ENCODE measurements at regions not wholly inside any gene's neighbourhood (a gene's known extent, or its start where the extent isn't known, plus 50 kb on each side); places are given as distances from the start of the nearest gene placed in this dataset.

DNA sequence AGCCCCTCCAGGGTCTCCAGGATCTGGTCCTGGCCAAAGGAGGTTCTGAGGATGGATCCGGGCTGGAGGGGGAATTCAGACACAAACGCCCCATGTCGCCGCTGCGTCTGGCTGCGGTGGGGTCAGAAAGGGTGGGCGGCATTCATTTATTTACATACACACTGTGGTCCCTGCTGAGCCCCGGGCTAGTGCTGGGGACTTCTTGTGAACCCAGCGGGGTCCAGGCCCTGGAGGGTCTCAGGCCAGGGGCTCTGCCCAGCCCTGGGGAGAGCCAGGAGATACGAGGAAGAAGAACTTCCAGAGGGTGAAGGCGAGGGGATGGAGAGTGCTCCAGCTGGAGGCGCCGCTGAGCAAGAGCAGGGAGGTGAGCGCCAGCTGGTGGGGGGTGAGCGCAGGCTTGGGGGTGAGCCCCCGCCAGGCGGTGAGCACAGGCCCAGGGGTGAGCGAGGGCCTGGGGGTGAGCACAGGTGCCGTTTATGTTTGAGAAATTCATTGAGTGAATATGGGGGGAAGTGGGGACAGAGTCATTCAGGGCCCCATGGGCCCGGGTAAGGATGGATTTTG, 68.1 kb downstream of the NCOR2 start:
- H3K4me3 ChIP-seq (ENCODE audit: low read depth, low read length) = no peak overlapping the region
- DNase-seq (ENCODE audit: low read depth) = no peak
- TF ChIP-seq, protein P1, sequence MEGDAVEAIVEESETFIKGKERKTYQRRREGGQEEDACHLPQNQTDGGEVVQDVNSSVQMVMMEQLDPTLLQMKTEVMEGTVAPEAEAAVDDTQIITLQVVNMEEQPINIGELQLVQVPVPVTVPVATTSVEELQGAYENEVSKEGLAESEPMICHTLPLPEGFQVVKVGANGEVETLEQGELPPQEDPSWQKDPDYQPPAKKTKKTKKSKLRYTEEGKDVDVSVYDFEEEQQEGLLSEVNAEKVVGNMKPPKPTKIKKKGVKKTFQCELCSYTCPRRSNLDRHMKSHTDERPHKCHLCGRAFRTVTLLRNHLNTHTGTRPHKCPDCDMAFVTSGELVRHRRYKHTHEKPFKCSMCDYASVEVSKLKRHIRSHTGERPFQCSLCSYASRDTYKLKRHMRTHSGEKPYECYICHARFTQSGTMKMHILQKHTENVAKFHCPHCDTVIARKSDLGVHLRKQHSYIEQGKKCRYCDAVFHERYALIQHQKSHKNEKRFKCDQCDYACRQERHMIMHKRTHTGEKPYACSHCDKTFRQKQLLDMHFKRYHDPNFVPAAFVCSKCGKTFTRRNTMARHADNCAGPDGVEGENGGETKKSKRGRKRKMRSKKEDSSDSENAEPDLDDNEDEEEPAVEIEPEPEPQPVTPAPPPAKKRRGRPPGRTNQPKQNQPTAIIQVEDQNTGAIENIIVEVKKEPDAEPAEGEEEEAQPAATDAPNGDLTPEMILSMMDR (IDR thresholded peaks at IDR 0.05; ENCODE audit: low read depth, low read length, missing control alignments) = no peak
- in situ Hi-C loops (cut with HindIII; ENCODE audit: low sequenced_read_pairs) = loop anchor here (5.0 to 10.0 kb wide), 3 partner anchors 63 to 256 kb away; no protein-coding TSS in a partner anchor

DNA sequence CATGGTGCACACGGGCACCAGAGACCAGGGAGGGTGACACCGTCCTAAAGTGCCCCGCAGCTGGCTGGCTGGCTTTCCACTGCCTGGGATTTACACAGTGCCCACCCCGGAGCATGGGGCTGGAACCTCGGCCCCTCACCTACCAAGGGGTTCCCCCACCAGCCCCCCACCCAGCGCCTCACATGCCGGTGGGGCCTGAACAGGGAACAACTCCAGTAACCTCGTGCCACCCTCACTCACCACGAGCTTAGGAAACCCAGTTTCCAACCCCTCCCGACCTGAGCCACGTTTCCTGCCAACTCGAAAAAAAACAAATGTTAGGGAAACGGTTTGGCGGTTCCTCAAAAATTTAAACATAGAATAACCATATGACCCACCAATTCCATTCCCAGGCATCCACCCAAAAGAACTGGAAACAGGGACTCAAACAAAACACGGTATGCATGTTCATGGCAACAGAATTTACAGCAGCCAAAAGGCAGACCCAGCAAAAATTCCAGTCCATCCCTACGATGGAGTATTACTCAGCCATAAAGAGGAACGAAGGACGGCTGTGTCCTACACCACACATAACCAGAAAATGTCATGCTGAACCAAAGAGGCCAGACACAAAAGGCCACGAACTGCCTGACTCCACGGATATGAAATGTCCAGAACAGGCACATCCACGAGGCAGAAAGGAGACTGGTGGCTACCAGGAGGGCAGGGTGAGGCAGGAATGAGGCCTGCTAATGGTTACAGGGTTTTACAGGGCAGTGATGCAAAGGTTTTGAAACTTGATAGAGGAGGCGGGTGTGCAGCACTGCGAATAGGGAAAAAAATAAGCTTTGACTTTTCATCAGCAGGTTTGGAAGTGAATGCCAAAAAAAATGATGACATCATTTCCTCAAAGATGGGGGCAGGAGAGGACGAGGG, 68.9 kb downstream of the NCOR2 start:
- in situ Hi-C loops (cut with HindIII; ENCODE audit: low sequenced_read_pairs) = loop anchor here (5.0 to 10.0 kb wide), 3 partner anchors 64 to 256 kb away; no protein-coding TSS in a partner anchor
- H3K4me3 ChIP-seq (ENCODE audit: low read depth, low read length) = no peak overlapping the region
- TF ChIP-seq, protein P1 (IDR thresholded peaks at IDR 0.05; ENCODE audit: low read depth, low read length, missing control alignments) = no peak
- peak; percentile 83 for DNase-seq (ENCODE audit: low read depth)

DNA sequence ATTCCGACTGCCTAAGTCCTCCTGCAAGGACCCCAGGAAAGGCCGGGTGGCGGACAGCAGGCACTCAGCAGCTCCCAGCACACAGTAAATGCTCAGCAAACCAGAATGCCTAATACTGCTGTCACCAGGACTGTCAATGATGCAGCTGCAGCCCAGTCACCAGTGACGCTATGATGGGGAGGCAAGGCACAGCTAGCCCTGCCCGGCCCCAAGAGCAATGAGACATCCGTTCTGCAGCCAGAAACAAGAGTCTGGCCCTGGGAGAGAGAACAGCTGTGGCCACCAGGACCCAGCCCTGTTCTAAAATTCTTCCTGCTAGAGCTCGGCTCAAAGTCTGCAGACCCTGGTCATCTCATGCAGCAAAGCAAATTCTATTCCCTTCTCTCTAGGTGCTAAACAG, 69.8 kb downstream of the NCOR2 start:
- no peak for DNase-seq (ENCODE audit: low read depth)
- in situ Hi-C loops (cut with HindIII; ENCODE audit: low sequenced_read_pairs) = loop anchor here (5.0 to 10.0 kb wide), 3 partner anchors 65 to 257 kb away; no protein-coding TSS in a partner anchor
- TF ChIP-seq, protein P1 (IDR thresholded peaks at IDR 0.05; ENCODE audit: low read depth, low read length, missing control alignments) = no peak
- no peak overlapping the region for H3K4me3 ChIP-seq (ENCODE audit: low read depth, low read length)

DNA sequence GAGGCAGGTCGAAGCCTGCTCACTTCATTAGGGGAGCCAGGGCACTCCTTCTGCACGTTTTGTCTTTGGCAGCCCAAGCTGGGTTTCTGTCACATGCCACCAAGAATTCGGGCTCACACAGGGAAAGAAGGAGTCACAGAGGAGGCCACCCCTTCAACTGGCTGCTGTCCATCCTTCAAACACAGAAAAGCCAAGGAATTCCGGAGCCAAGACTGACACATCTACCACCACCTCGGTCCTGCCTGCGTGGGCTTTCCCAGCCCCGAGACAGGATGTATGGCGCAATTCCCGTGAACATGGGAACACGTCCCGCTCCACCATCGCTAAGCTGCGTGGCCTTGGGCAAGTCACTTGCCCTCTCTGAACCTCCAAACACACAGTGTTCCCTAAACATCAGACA, 70.4 kb downstream of the NCOR2 start:
- DNase-seq (ENCODE audit: low read depth) = no peak
- in situ Hi-C loops (cut with HindIII; ENCODE audit: low sequenced_read_pairs) = loop anchor here (5.0 to 10.0 kb wide), 3 partner anchors 65 to 258 kb away; no protein-coding TSS in a partner anchor
- no peak overlapping the region for H3K4me3 ChIP-seq (ENCODE audit: low read depth, low read length)
- TF ChIP-seq, protein P1 (IDR thresholded peaks at IDR 0.05; ENCODE audit: low read depth, low read length, missing control alignments) = no peak

DNA sequence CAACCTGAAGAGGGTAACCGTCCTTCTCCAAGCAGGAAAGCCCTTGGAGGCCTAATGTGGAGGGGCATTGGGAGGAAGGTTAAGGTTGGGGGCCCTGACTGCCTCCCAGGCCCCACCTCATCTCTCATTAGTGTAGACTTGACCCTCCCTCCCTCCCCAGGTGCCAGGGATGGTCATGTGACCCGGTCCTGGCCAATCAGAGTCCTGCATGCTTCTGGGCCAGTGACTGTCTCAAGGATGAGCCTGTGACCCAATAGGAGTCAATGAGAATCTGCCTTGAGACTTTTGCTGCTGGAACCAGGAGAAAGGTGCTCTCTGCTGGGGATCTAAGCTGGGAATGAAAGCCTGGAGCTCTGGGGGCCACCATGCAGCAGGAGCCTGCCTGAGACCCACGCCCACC, 70.8 kb downstream of the NCOR2 start:
- no peak overlapping the region for H3K4me3 ChIP-seq (ENCODE audit: low read depth, low read length)
- TF ChIP-seq, protein P1 (IDR thresholded peaks at IDR 0.05; ENCODE audit: low read depth, low read length, missing control alignments) = no peak
- no peak for DNase-seq (ENCODE audit: low read depth)
- in situ Hi-C loops (cut with HindIII; ENCODE audit: low sequenced_read_pairs) = loop anchor here (5.0 to 10.0 kb wide), 3 partner anchors 66 to 258 kb away; no protein-coding TSS in a partner anchor

DNA sequence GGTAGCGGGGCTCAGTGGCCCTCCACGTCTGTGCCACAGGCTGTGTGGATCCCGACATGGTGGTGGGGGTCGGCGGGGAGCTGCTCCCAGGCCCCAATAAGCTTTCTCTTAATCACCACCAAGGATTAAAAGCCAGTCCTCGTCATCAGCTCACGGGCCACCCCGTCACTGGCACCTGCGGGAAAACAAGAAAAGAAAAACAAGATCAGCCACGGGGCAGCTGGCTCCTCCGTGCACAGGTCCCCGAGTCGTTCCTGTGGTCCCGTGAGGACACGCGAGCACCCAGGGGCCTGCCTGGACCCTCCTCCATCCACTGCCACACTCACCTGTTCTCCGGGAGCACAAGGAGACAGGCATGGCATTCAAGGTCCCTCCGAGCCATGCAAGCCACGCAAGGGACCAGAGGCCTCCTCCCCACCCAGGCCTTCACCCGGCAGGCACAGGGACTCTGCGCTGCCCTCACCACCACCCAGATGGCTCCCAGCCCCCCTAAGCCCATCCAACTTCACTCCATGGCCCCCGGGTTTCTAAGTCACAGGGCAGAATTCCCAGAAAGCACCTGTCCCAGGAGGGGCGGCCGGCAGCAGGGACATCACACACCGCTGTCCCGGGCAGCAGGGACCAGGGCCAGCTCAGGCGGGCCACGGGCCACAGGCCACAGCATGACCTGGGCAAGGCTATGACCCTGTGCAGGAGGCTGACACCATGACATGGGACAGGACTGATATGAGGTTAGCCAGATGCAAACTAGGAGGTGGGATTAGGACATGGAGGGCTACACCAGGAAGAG, 72.0 kb downstream of the NCOR2 start:
- in situ Hi-C loops (cut with HindIII; ENCODE audit: low sequenced_read_pairs) = loop anchor here (5.0 to 10.0 kb wide), 3 partner anchors 67 to 259 kb away; no protein-coding TSS in a partner anchor
- no peak overlapping the region for H3K4me3 ChIP-seq (ENCODE audit: low read depth, low read length)
- TF ChIP-seq, protein P1 (IDR thresholded peaks at IDR 0.05; ENCODE audit: low read depth, low read length, missing control alignments) = no peak
- DNase-seq (ENCODE audit: low read depth) = no peak
